ENCODE measurements at regions not wholly inside any gene's neighbourhood (a gene's known extent, or its start where the extent isn't known, plus 50 kb on each side); places are given as distances from the start of the nearest gene placed in this dataset.

- TF ChIP-seq SP1 (IDR thresholded peaks at IDR 0.05) (no peak), SP1 (CRISPR knock-in tag; IDR thresholded peaks at IDR 0.05) (no peak), FOXK2 (IDR thresholded peaks at IDR 0.05) (no peak), SIN3A (IDR thresholded peaks at IDR 0.05; ENCODE audit: borderline replicate concordance, low read depth, low read length) (no peak)
- TF ChIP-seq, protein P1, sequence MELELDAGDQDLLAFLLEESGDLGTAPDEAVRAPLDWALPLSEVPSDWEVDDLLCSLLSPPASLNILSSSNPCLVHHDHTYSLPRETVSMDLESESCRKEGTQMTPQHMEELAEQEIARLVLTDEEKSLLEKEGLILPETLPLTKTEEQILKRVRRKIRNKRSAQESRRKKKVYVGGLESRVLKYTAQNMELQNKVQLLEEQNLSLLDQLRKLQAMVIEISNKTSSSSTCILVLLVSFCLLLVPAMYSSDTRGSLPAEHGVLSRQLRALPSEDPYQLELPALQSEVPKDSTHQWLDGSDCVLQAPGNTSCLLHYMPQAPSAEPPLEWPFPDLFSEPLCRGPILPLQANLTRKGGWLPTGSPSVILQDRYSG (CRISPR knock-in tag; IDR thresholded peaks at IDR 0.05) = no peak
Measured at GRCh38 chr2:39990335-39990900, 211.4 kb upstream of the THUMPD2 start.

Measured in HepG2 (cell line).